ENCODE measurements at regions not wholly inside any gene's neighbourhood (a gene's known extent, or its start where the extent isn't known, plus 50 kb on each side); places are given as distances from the start of the nearest gene placed in this dataset.

DNA sequence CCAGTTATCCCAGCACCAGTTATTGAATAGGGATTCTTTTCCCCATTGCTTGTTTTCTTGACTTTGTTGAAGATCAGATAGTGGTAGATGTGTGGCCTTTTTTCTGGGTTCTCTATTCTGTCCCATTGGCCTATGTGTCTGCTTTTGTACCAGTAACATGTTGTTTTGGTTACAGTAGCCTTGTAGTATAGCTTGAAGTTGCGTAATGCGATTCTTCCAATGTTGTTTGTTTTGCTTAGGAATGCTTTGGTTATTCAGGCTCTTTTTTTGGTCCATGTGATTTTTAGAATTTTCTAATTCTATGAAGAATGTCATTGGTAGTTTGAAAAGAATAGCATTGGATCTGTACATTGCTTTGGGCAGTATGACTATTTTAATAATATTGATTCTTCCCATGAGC, 94.3 kb upstream of the CHMP2B start:
- TF ChIP-seq, protein P1, sequence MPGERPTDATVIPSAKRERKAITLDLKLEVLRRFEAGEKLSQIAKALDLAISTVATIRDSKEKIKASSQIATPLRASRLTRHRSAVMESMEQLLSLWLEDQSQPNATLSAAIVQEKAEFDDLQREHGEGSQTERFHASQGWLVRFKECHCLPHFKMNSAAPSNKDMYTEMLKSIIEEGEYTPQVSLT (CRISPR knock-in tag; IDR thresholded peaks at IDR 0.05; ENCODE audit: borderline replicate concordance, low read depth): no peak
- TF ChIP-seq, protein P2, sequence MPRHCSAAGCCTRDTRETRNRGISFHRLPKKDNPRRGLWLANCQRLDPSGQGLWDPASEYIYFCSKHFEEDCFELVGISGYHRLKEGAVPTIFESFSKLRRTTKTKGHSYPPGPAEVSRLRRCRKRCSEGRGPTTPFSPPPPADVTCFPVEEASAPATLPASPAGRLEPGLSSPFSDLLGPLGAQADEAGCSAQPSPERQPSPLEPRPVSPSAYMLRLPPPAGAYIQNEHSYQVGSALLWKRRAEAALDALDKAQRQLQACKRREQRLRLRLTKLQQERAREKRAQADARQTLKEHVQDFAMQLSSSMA (CRISPR knock-in tag; IDR thresholded peaks at IDR 0.05): no peak
- TF ChIP-seq, protein P3, sequence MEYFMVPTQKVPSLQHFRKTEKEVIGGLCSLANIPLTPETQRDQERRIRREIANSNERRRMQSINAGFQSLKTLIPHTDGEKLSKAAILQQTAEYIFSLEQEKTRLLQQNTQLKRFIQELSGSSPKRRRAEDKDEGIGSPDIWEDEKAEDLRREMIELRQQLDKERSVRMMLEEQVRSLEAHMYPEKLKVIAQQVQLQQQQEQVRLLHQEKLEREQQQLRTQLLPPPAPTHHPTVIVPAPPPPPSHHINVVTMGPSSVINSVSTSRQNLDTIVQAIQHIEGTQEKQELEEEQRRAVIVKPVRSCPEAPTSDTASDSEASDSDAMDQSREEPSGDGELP (IDR thresholded peaks at IDR 0.05; ENCODE audit: borderline replicate concordance, low read depth): no peak
- TF ChIP-seq ZNF121 (CRISPR knock-in tag; IDR thresholded peaks at IDR 0.05) (no peak), MEIS1 (CRISPR knock-in tag; IDR thresholded peaks at IDR 0.05; ENCODE audit: borderline replicate concordance) (no peak), ZNF441 (CRISPR knock-in tag; IDR thresholded peaks at IDR 0.05; ENCODE audit: borderline replicate concordance) (no peak)
- TF ChIP-seq, protein P4, sequence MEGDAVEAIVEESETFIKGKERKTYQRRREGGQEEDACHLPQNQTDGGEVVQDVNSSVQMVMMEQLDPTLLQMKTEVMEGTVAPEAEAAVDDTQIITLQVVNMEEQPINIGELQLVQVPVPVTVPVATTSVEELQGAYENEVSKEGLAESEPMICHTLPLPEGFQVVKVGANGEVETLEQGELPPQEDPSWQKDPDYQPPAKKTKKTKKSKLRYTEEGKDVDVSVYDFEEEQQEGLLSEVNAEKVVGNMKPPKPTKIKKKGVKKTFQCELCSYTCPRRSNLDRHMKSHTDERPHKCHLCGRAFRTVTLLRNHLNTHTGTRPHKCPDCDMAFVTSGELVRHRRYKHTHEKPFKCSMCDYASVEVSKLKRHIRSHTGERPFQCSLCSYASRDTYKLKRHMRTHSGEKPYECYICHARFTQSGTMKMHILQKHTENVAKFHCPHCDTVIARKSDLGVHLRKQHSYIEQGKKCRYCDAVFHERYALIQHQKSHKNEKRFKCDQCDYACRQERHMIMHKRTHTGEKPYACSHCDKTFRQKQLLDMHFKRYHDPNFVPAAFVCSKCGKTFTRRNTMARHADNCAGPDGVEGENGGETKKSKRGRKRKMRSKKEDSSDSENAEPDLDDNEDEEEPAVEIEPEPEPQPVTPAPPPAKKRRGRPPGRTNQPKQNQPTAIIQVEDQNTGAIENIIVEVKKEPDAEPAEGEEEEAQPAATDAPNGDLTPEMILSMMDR (CRISPR knock-in tag; IDR thresholded peaks at IDR 0.05): no peak
- TF ChIP-seq, protein P5, sequence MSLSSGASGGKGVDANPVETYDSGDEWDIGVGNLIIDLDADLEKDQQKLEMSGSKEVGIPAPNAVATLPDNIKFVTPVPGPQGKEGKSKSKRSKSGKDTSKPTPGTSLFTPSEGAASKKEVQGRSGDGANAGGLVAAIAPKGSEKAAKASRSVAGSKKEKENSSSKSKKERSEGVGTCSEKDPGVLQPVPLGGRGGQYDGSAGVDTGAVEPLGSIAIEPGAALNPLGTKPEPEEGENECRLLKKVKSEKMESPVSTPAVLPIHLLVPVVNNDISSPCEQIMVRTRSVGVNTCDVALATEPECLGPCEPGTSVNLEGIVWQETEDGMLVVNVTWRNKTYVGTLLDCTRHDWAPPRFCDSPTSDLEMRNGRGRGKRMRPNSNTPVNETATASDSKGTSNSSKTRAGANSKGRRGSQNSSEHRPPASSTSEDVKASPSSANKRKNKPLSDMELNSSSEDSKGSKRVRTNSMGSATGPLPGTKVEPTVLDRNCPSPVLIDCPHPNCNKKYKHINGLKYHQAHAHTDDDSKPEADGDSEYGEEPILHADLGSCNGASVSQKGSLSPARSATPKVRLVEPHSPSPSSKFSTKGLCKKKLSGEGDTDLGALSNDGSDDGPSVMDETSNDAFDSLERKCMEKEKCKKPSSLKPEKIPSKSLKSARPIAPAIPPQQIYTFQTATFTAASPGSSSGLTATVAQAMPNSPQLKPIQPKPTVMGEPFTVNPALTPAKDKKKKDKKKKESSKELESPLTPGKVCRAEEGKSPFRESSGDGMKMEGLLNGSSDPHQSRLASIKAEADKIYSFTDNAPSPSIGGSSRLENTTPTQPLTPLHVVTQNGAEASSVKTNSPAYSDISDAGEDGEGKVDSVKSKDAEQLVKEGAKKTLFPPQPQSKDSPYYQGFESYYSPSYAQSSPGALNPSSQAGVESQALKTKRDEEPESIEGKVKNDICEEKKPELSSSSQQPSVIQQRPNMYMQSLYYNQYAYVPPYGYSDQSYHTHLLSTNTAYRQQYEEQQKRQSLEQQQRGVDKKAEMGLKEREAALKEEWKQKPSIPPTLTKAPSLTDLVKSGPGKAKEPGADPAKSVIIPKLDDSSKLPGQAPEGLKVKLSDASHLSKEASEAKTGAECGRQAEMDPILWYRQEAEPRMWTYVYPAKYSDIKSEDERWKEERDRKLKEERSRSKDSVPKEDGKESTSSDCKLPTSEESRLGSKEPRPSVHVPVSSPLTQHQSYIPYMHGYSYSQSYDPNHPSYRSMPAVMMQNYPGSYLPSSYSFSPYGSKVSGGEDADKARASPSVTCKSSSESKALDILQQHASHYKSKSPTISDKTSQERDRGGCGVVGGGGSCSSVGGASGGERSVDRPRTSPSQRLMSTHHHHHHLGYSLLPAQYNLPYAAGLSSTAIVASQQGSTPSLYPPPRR (CRISPR knock-in tag; IDR thresholded peaks at IDR 0.05; ENCODE audit: borderline replicate concordance): no peak
- TF ChIP-seq, protein P6, sequence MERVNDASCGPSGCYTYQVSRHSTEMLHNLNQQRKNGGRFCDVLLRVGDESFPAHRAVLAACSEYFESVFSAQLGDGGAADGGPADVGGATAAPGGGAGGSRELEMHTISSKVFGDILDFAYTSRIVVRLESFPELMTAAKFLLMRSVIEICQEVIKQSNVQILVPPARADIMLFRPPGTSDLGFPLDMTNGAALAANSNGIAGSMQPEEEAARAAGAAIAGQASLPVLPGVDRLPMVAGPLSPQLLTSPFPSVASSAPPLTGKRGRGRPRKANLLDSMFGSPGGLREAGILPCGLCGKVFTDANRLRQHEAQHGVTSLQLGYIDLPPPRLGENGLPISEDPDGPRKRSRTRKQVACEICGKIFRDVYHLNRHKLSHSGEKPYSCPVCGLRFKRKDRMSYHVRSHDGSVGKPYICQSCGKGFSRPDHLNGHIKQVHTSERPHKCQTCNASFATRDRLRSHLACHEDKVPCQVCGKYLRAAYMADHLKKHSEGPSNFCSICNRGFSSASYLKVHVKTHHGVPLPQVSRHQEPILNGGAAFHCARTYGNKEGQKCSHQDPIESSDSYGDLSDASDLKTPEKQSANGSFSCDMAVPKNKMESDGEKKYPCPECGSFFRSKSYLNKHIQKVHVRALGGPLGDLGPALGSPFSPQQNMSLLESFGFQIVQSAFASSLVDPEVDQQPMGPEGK (CRISPR knock-in tag; IDR thresholded peaks at IDR 0.05): no peak
